GM06990 (cell line): ENCODE measurements at regions not wholly inside any gene's neighbourhood (a gene's known extent, or its start where the extent isn't known, plus 50 kb on each side); places are given as distances from the start of the nearest gene placed in this dataset.
"Not testable (repeated sequence)": the region's sequence is repeated elsewhere in the genome, so short reads cannot be mapped to it uniquely, and the experiment has no call there.

ENCODE experiments used
- DNase-seq: peaks from one replicate; pipeline ENCODE4 v3.0.0-alpha.2; 2011; ENCODE audit not compliant: insufficient read length; ENCODE audit errors: extremely low read depth
- H3K27me3 ChIP-seq: replicated peaks from 2 replicates; pipeline ENCODE4 v1.6.0; 2011; ENCODE audit warnings: low read length; ENCODE audit not compliant: control insufficient read depth, insufficient read depth
- H3K36me3 ChIP-seq: 2 replicates; pipeline ENCODE4 v1.5.1; 2011; ENCODE audit warnings: low read length; ENCODE audit not compliant: control insufficient read depth, insufficient read depth
- H3K4me3 ChIP-seq: replicated peaks from 2 replicates; pipeline ENCODE4 v1.5.1; 2011; ENCODE audit warnings: low read depth, mild to moderate bottlenecking, control low read depth, low read length
- CTCF ChIP-seq: IDR thresholded peaks from 2 replicates; pipeline ENCODE4 v1.5.1; 2011; ENCODE audit warnings: low read length, control low read depth, mild to moderate bottlenecking, inconsistent platforms; ENCODE audit not compliant: insufficient read depth, poor library complexity, severe bottlenecking

- no peak for DNase-seq
- H3K27me3 ChIP-seq: no peaks in the 10 kb centered on the region
- no peak for TF ChIP-seq CTCF
- no peaks in the 10 kb centered on the region for H3K36me3 ChIP-seq
- no peak overlapping the region for H3K4me3 ChIP-seq
Observed at GRCh38 chr14:104230946-104231345, 92.6 kb downstream of the KIF26A start.

GRCh38 chr14:104232070-104232484 lies 93.7 kb downstream of the KIF26A start:
- TF ChIP-seq CTCF: no peak
- no peak overlapping the region for H3K4me3 ChIP-seq
- H3K27me3 ChIP-seq: no peaks in the 10 kb centered on the region

GRCh38 chr14:104234007-104234786 lies 95.8 kb downstream of the KIF26A start:
- not testable (repeated sequence) for H3K36me3 ChIP-seq, H3K4me3 ChIP-seq, DNase-seq, H3K27me3 ChIP-seq

More at GRCh38 chr14:104232070-104232484, 93.7 kb downstream of the KIF26A start:
- no peak for DNase-seq
- H3K36me3 ChIP-seq: no peaks in the 10 kb centered on the region

- Histone ChIP-seq H3K4me3 (no peak overlapping the region), H3K36me3 (no peaks in the 10 kb centered on the region), H3K27me3 (no peaks in the 10 kb centered on the region)
- DNase-seq: no peak
- no peak for TF ChIP-seq CTCF
Observed at GRCh38 chr14:104235686-104236085, 97.3 kb downstream of the KIF26A start.

- TF ChIP-seq CTCF: no peak
- H3K36me3 ChIP-seq: no peaks in the 10 kb centered on the region
- H3K4me3 ChIP-seq: no peak overlapping the region
- no peak for DNase-seq
- no peaks in the 10 kb centered on the region for H3K27me3 ChIP-seq
Observed at GRCh38 chr14:104237651-104238423, 99.5 kb downstream of the KIF26A start.
